ENCODE measurements at regions not wholly inside any gene's neighbourhood (a gene's known extent, or its start where the extent isn't known, plus 50 kb on each side); places are given as distances from the start of the nearest gene placed in this dataset.

- no peak overlapping the region for H3K4me3 Mint-ChIP-seq (ENCODE audit: unreplicated experiment)
- POLR2A ChIA-PET = no interaction called here
- CTCF ChIA-PET = interaction anchor here (0.6 to 1.0 kb wide), 2 partner anchors 34 to 64 kb away, joined by 4 to 5 read pairs; no protein-coding TSS in a partner anchor
- H3K36me3 Mint-ChIP-seq (ENCODE audit: insufficient read depth, unreplicated experiment) = no peaks in the 10 kb centered on the region
- no peak for DNase-seq (ENCODE audit: unreplicated experiment)
- intact Hi-C loops (cut with micrococcal nuclease) = loop anchor here (10.0 kb wide), 1 partner anchor 335 kb away; no protein-coding TSS in a partner anchor
- H3K27me3 Mint-ChIP-seq (ENCODE audit: insufficient read depth, unreplicated experiment) = peaks cover 42% of the 10 kb centered on the region
- no peaks in the 10 kb centered on the region for H3K9me3 Mint-ChIP-seq (ENCODE audit: unreplicated experiment)
- TF ChIP-seq CTCF (IDR thresholded peaks at IDR 0.05; ENCODE audit: unreplicated experiment) = no peak
- no TSS peak for BruUV-seq (replicated peaks)
- H3K27ac Mint-ChIP-seq (ENCODE audit: low read depth, unreplicated experiment) = no peak overlapping the region
- H3K4me1 Mint-ChIP-seq (ENCODE audit: insufficient read depth, unreplicated experiment) = no peaks in the 10 kb centered on the region
These were observed 67.1 kb upstream of the TOP3B start for GRCh38 chr22:22049684-22050083.

- intact Hi-C loops (cut with micrococcal nuclease) = loop anchor here (10.0 kb wide), 1 partner anchor 334 kb away; no protein-coding TSS in a partner anchor
- no peak for TF ChIP-seq CTCF (IDR thresholded peaks at IDR 0.05; ENCODE audit: unreplicated experiment)
- H3K27ac Mint-ChIP-seq (ENCODE audit: low read depth, unreplicated experiment) = no peak overlapping the region
- no TSS peak for BruUV-seq (replicated peaks)
- H3K9me3 Mint-ChIP-seq (ENCODE audit: unreplicated experiment) = no peaks in the 10 kb centered on the region
- H3K27me3 Mint-ChIP-seq (ENCODE audit: insufficient read depth, unreplicated experiment) = peaks cover 35% of the 10 kb centered on the region
- no peak for DNase-seq (ENCODE audit: unreplicated experiment)
- H3K4me1 Mint-ChIP-seq (ENCODE audit: insufficient read depth, unreplicated experiment) = no peaks in the 10 kb centered on the region
- no peak overlapping the region for H3K4me3 Mint-ChIP-seq (ENCODE audit: unreplicated experiment)
- POLR2A ChIA-PET = no interaction called here
- CTCF ChIA-PET = interaction anchor here (0.6 to 1.0 kb wide), 3 partner anchors 21 to 63 kb away, joined by 3 to 5 read pairs (median 3); no protein-coding TSS in a partner anchor
- no peaks in the 10 kb centered on the region for H3K36me3 Mint-ChIP-seq (ENCODE audit: insufficient read depth, unreplicated experiment)
These were observed 66.5 kb upstream of the TOP3B start for GRCh38 chr22:22048981-22049531.

- no peak for TF ChIP-seq CTCF (IDR thresholded peaks at IDR 0.05; ENCODE audit: unreplicated experiment)
- no peak for DNase-seq (ENCODE audit: unreplicated experiment)
- H3K27ac Mint-ChIP-seq (ENCODE audit: low read depth, unreplicated experiment) = no peak overlapping the region
- no peaks in the 10 kb centered on the region for H3K4me1 Mint-ChIP-seq (ENCODE audit: insufficient read depth, unreplicated experiment)
- H3K36me3 Mint-ChIP-seq (ENCODE audit: insufficient read depth, unreplicated experiment) = no peaks in the 10 kb centered on the region
- H3K4me3 Mint-ChIP-seq (ENCODE audit: unreplicated experiment) = no peak overlapping the region
- H3K9me3 Mint-ChIP-seq (ENCODE audit: unreplicated experiment) = no peaks in the 10 kb centered on the region
- BruUV-seq (replicated peaks) = no TSS peak
- ChIA-PET CTCF (interaction anchor here (0.6 kb wide), 2 partner anchors 21 to 36 kb away, joined by 3 read pairs; no protein-coding TSS in a partner anchor), POLR2A (no interaction called here)
- H3K27me3 Mint-ChIP-seq (ENCODE audit: insufficient read depth, unreplicated experiment) = peaks cover 29% of the 10 kb centered on the region
- intact Hi-C loops (cut with micrococcal nuclease) = loop anchor here (10.0 kb wide), 1 partner anchor 334 kb away; no protein-coding TSS in a partner anchor
These were observed 65.8 kb upstream of the TOP3B start for GRCh38 chr22:22048318-22048942.

DNA sequence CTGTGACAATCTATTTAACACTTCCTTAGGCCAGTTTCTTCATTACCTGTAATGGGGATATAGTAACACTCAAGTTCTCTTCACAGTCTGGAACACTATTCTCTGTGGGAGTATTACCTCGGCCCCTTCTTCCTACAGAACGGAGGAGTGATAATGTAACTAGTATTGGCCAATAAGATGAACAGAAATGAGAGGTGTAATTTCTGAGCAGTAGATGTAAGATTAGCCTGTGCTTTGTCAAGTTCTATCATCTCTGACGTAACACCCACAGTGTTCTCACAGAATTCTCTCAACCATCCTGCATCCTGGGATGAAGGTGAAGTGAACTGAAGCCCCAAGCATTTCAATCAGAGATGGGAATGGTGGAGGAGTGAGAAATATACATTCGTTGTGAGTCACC is 65.2 kb upstream of the TOP3B start:
- Mint-ChIP-seq H3K4me1 (ENCODE audit: insufficient read depth, unreplicated experiment) (no peaks in the 10 kb centered on the region), H3K27me3 (ENCODE audit: insufficient read depth, unreplicated experiment) (peaks cover 28% of the 10 kb centered on the region), H3K36me3 (ENCODE audit: insufficient read depth, unreplicated experiment) (no peaks in the 10 kb centered on the region), H3K9me3 (ENCODE audit: unreplicated experiment) (no peaks in the 10 kb centered on the region), H3K27ac (ENCODE audit: low read depth, unreplicated experiment) (no peak overlapping the region), H3K4me3 (ENCODE audit: unreplicated experiment) (no peak overlapping the region)
- POLR2A ChIA-PET = no interaction called here
- TF ChIP-seq CTCF (IDR thresholded peaks at IDR 0.05; ENCODE audit: unreplicated experiment) = no peak
- intact Hi-C loops (cut with micrococcal nuclease) = loop anchor here (10.0 kb wide), 1 partner anchor 333 kb away; no protein-coding TSS in a partner anchor
- CTCF ChIA-PET = interaction anchor here (0.7 kb wide), 1 partner anchor 110 kb away, joined by 3 read pairs; no protein-coding TSS in a partner anchor
- BruUV-seq (replicated peaks) = no TSS peak
- no peak for DNase-seq (ENCODE audit: unreplicated experiment)

Measured in MCF 10A (cell line).